DND-41 (cell line): ENCODE measurements at regions not wholly inside any gene's neighbourhood (a gene's known extent, or its start where the extent isn't known, plus 50 kb on each side); places are given as distances from the start of the nearest gene placed in this dataset.

Experiments
- CTCF ChIP-seq: IDR thresholded peaks from 2 replicates; pipeline ENCODE4 v1.5.1; 2012; ENCODE audit warnings: borderline replicate concordance, low read length, moderate library complexity, mild to moderate bottlenecking; ENCODE audit not compliant: poor library complexity, severe bottlenecking; ENCODE audit errors: extremely low read depth
- EZH2 ChIP-seq: IDR thresholded peaks from 3 replicates; pipeline ENCODE4 v1.6.1; 2012; ENCODE audit warnings: borderline replicate concordance, low read depth, mild to moderate bottlenecking, moderate library complexity, low read length, inconsistent platforms; ENCODE audit not compliant: severe bottlenecking

DNA sequence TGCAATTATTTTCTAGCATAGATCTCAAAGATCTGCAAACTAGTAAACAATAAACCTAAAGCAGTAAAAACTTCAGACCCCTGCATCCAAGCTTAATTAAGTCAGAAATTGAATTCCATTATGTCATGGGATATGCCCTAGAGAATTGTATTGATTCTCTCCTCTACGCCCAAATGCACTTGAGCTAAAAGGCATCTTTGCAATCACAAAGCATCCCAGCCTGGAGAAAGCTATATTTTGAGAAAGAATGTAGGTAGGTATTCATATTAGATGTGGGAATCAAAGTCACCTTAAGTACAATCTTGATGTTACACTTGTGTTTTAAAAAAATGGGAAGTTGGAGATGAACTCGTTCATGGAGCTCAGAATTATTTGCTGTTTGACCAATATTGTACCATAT is 386.7 kb downstream of the ADAMTS20 start:
- TF ChIP-seq CTCF (no peak), EZH2 (no peak)
